ENCODE measurements at regions not wholly inside any gene's neighbourhood (a gene's known extent, or its start where the extent isn't known, plus 50 kb on each side); places are given as distances from the start of the nearest gene placed in this dataset.

DNA sequence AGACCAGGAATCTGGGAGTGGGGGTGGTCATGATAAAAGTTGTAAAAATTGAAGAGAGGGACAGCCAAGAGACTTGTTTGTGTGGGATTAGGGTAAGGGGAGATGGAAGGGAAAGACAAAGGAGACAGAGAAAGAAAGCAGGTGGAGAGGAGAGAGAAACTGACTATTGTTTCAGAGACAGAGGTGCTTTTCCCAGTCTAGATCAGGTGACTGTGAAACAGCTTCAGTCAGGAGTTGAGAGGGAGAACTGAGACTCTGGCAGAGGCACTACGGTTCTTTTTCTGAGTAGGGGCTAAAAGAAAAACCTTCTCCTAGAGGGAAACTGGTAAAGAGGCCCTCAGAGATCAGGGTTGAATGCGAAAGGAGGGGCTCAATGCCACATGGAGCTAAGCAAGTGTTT lies 106.4 kb downstream of the KDR start:
- Histone ChIP-seq H3K4me1 (no peaks in the 10 kb centered on the region), H3K27me3 (no peaks in the 10 kb centered on the region), H3K9me3 (no peaks in the 10 kb centered on the region), H3K27ac (no peak overlapping the region), H3K36me3 (no peaks in the 10 kb centered on the region), H3K4me3 (no peak overlapping the region)
- no peak for DNase-seq (ENCODE audit: low spot score in 2 of 2)
- TF ChIP-seq CTCF (IDR thresholded peaks at IDR 0.05) = no peak
- intact Hi-C loops (cut with DNase I) = no loop called here

DNA sequence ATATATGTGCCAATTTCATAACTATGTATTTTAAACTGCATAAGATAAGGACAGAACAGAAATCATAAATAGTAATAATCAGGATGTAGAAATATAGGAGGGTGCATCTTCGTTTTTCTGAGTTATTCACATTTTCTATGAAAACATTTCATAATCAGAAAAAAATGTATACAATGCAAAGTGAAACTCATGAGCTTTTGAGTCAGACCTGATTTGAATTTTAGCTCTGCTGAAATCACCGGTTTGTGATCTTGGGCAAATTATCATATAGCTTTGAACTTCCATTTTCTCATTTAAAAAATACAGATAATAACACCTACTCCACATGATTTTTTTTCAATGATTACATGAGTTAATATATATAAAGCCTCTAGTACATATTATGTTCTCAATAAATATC lies 106.9 kb downstream of the KDR start:
- H3K4me3 ChIP-seq = no peak overlapping the region
- no peak for DNase-seq (ENCODE audit: low spot score in 2 of 2)
- no peaks in the 10 kb centered on the region for H3K4me1 ChIP-seq
- no peak for TF ChIP-seq CTCF (IDR thresholded peaks at IDR 0.05)
- no peaks in the 10 kb centered on the region for H3K27me3 ChIP-seq
- H3K9me3 ChIP-seq = no peaks in the 10 kb centered on the region
- no peaks in the 10 kb centered on the region for H3K36me3 ChIP-seq
- no peak overlapping the region for H3K27ac ChIP-seq
- intact Hi-C loops (cut with DNase I) = no loop called here

DNA sequence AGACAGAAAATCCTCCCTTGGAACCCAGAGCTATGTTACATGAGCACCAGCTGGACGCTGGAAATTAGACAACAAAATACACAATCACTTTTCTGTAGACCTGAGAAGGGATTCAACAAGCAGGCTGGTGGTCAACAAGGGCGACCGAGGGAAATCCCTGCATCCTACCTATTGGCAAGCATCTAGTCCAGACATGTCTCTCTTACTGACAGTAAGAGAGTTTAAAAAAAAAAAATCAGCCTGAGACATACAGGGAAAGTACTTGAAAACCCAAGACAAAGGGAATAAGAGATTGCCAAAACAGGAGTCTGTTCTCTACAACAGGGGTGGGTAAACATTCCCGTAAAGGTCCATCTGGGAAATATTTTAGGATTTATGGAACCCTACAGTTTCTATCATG lies 108.0 kb downstream of the KDR start:
- no peak for TF ChIP-seq CTCF (IDR thresholded peaks at IDR 0.05)
- no peak for DNase-seq (ENCODE audit: low spot score in 2 of 2)
- no peak overlapping the region for H3K27ac ChIP-seq
- H3K4me3 ChIP-seq = no peak overlapping the region
- no peaks in the 10 kb centered on the region for H3K27me3 ChIP-seq
- intact Hi-C loops (cut with DNase I) = no loop called here
- no peaks in the 10 kb centered on the region for H3K9me3 ChIP-seq
- H3K4me1 ChIP-seq = no peaks in the 10 kb centered on the region
- H3K36me3 ChIP-seq = no peaks in the 10 kb centered on the region

DNA sequence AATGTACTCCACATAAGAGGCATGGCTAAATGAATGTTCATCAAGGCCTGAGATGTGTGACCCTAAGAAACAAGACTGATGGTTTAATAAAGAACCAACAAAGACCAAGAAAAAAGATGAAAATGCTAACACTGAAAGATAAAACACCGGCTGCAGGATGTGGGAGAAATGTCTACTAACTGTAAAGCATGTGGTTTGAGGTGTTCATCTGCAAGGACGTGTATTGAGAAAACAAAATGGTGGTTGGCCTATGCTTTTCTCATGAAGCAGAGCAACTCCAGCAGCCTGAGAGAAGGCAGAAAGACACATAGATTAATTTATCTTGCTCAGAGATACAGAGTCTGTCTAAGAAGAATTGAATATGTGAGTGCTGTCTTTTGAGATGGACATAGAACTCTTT lies 109.3 kb downstream of the KDR start:
- Histone ChIP-seq H3K4me1 (no peaks in the 10 kb centered on the region), H3K36me3 (no peaks in the 10 kb centered on the region), H3K4me3 (no peak overlapping the region), H3K27ac (no peak overlapping the region), H3K9me3 (no peaks in the 10 kb centered on the region), H3K27me3 (no peaks in the 10 kb centered on the region)
- no peak for DNase-seq (ENCODE audit: low spot score in 2 of 2)
- no peak for TF ChIP-seq CTCF (IDR thresholded peaks at IDR 0.05)
- intact Hi-C loops (cut with DNase I) = no loop called here

- no peak for TF ChIP-seq CTCF (IDR thresholded peaks at IDR 0.05)
- H3K36me3 ChIP-seq = no peaks in the 10 kb centered on the region
- intact Hi-C loops (cut with DNase I) = no loop called here
- H3K9me3 ChIP-seq = no peaks in the 10 kb centered on the region
- no peaks in the 10 kb centered on the region for H3K4me1 ChIP-seq
- H3K4me3 ChIP-seq = no peak overlapping the region
- no peak overlapping the region for H3K27ac ChIP-seq
- no peak for DNase-seq (ENCODE audit: low spot score in 2 of 2)
- H3K27me3 ChIP-seq = no peaks in the 10 kb centered on the region
Observed at GRCh38 chr4:55014876-55015275, 110.5 kb downstream of the KDR start.

DNA sequence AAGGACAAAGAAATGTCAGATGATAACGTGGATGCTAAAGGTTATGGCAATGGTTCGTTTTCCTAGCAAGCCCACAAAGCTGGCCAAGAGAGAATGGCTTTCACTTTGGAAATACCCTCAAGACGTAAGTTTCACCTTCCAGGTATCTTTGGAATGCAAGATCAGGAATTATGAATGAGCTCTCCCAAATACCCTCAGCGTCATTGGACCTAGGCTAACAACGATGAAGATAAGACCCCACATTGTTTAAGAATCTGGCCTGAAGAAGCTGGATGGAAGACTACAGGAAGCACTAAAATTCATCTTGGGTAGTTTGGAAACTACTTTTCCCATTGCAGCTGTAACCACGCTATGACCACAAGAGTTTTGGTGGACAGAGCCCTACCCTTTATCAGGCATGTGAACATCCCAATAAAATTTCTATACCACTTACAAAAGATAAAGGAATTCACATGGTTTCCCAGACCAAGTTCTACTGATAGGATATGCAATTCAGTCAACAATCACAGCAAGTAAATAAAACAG lies 111.9 kb downstream of the KDR start:
- H3K4me1 ChIP-seq = no peaks in the 10 kb centered on the region
- H3K4me3 ChIP-seq = no peak overlapping the region
- no peak overlapping the region for H3K27ac ChIP-seq
- no peaks in the 10 kb centered on the region for H3K36me3 ChIP-seq
- no peak for DNase-seq (ENCODE audit: low spot score in 2 of 2)
- intact Hi-C loops (cut with DNase I) = no loop called here
- no peaks in the 10 kb centered on the region for H3K9me3 ChIP-seq
- H3K27me3 ChIP-seq = no peaks in the 10 kb centered on the region
- TF ChIP-seq CTCF (IDR thresholded peaks at IDR 0.05) = no peak

Measured in ascending aorta (tissue), 2 donors.